Ishikawa (cell line): ENCODE measurements at regions not wholly inside any gene's neighbourhood (a gene's known extent, or its start where the extent isn't known, plus 50 kb on each side); places are given as distances from the start of the nearest gene placed in this dataset.

Source experiments
- EP300 ChIP-seq: IDR thresholded peaks from 2 replicates; pipeline ENCODE4 v1.6.1; 2012; ENCODE audit warnings: borderline replicate concordance
- FOXM1 ChIP-seq: IDR thresholded peaks from 2 replicates; pipeline ENCODE4 v1.6.1; 2012; ENCODE audit warnings: low read depth, borderline replicate concordance
- RAD21 ChIP-seq: IDR thresholded peaks from 2 replicates; pipeline ENCODE4 v1.6.1; 2012; ENCODE audit warnings: low read depth
- TAF1 ChIP-seq: IDR thresholded peaks from 2 replicates; pipeline ENCODE4 v1.6.1; 2012; ENCODE audit warnings: low read depth, mild to moderate bottlenecking
- TEAD4 ChIP-seq: IDR thresholded peaks from 2 replicates; pipeline ENCODE4 v1.6.1; 2012
- TF ChIP-seq, protein P1 (sequence below): IDR thresholded peaks from 2 replicates; pipeline ENCODE4 v1.6.1; 2012

DNA sequence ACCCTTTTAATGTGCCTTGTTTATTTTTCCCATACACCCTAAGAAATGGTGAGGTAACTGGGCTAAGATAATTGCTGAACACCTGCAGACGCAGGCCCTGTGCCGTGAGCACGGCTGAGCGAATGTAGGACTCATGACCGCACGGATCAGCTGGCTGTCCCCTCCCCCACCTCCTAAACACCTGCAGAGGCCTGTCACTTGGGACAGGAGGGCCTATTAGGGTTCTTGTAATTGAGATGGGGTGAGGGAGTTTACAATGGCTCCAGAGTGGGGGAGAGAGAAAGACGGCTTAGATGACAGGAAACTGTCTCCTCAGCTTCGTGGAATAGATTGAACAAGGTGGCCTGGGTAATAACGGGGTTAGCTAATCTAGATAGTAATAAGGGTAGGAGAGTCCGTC, 291.7 kb upstream of the HABP2 start:
- no peak for TF ChIP-seq EP300
- TF ChIP-seq, protein P1, sequence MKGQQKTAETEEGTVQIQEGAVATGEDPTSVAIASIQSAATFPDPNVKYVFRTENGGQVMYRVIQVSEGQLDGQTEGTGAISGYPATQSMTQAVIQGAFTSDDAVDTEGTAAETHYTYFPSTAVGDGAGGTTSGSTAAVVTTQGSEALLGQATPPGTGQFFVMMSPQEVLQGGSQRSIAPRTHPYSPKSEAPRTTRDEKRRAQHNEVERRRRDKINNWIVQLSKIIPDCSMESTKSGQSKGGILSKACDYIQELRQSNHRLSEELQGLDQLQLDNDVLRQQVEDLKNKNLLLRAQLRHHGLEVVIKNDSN, result no peak
- no peak for TF ChIP-seq TEAD4
- no peak for TF ChIP-seq RAD21
- TF ChIP-seq TAF1, result no peak
- TF ChIP-seq FOXM1, result no peak
